ENCODE measurements at regions not wholly inside any gene's neighbourhood (a gene's known extent, or its start where the extent isn't known, plus 50 kb on each side); places are given as distances from the start of the nearest gene placed in this dataset.

- no peak for TF ChIP-seq CTCF (conservative IDR thresholded peaks at IDR 0.05)
- Mint-ChIP-seq H3K9me3 (no peaks in the 10 kb centered on the region), H3K27ac (no peak overlapping the region), H3K4me1 (peaks cover 0 to 7% of the 10 kb centered on the region in 2 experiments; a peak in 2 of 4 replicates), H3K27me3 (ENCODE audit: low read depth) (no peaks in the 10 kb centered on the region), H3K4me3 (no peak overlapping the region), H3K36me3 (ENCODE audit: insufficient read depth in 1 of 3, low read depth in 3 of 3) (no peaks in the 10 kb centered on the region)
- no peak overlapping the region for H2AFZ ChIP-seq (ENCODE audit: low read length)
- H2BK5ac ChIP-seq (ENCODE audit: insufficient read length, low read length), result no peak overlapping the region
- no peaks in the 10 kb centered on the region for H3K23me2 ChIP-seq (ENCODE audit: insufficient read length, low read depth, low read length, poor library complexity, severe bottlenecking)
- no peak overlapping the region for H4K91ac ChIP-seq (ENCODE audit: insufficient read length, low read depth, low read length)
- no peaks in the 10 kb centered on the region for H3K27me3 ChIP-seq (ENCODE audit: insufficient read depth, low read length)
- no peak overlapping the region for H2BK15ac ChIP-seq (ENCODE audit: low read depth, low read length)
- H3K4me1 ChIP-seq (ENCODE audit: insufficient read depth, low read length), result peaks cover 3% of the 10 kb centered on the region; the same call in 1 of the 2 replicates
- H3K79me1 ChIP-seq (ENCODE audit: insufficient read depth, low read depth, low read length, poor library complexity, severe bottlenecking), result no peaks in the 10 kb centered on the region
- no peak overlapping the region for H4K8ac ChIP-seq (replicated peaks; ENCODE audit: insufficient read length, low read depth, low read length)
- no peak overlapping the region for H3K14ac ChIP-seq (ENCODE audit: insufficient read depth, low read length)
- no peak overlapping the region for H4K5ac ChIP-seq (ENCODE audit: insufficient read length, low read depth, low read length)
- H2BK12ac ChIP-seq (ENCODE audit: insufficient read length, low read depth, low read length), result no peak overlapping the region
- H3T11ph ChIP-seq (ENCODE audit: low read length), result no peak overlapping the region
- H3K56ac ChIP-seq (ENCODE audit: insufficient read length, low read depth, low read length), result no peak overlapping the region
- no peak overlapping the region for H3K4me2 ChIP-seq (ENCODE audit: insufficient read depth, insufficient read length, low read length)
- no peak overlapping the region for H3K23ac ChIP-seq (ENCODE audit: insufficient read length, low read depth, low read length)
- H3K4ac ChIP-seq (ENCODE audit: low read depth, low read length), result no peak overlapping the region
- DNase-seq, result no peak
- H3K79me2 ChIP-seq (ENCODE audit: insufficient read depth, low read length), result no peaks in the 10 kb centered on the region
- no peak overlapping the region for H2BK20ac ChIP-seq (ENCODE audit: low read depth, low read length, poor library complexity, severe bottlenecking)
- H3K9me3 ChIP-seq (ENCODE audit: control insufficient read depth, low read depth, low read length), result no peaks in the 10 kb centered on the region
- H3K18ac ChIP-seq (ENCODE audit: insufficient read length, low read depth, low read length), result no peak overlapping the region
- no peak overlapping the region for H3K9ac ChIP-seq (ENCODE audit: extremely low read depth, insufficient read length, low read length)
- H4K20me1 ChIP-seq (ENCODE audit: control insufficient read depth, insufficient read depth, insufficient read length), result no peaks in the 10 kb centered on the region
- H3K27ac ChIP-seq (ENCODE audit: insufficient read length, low read depth, low read length), result no peak overlapping the region
- H2BK120ac ChIP-seq (ENCODE audit: low read depth, low read length, poor library complexity, severe bottlenecking), result no peak overlapping the region
- no CpG with 5 or more reads among the region's 3 CpGs for WGBS (ENCODE audit: extremely low coverage, insufficient read length, low lambda C conversion rate)
- H2AK5ac ChIP-seq (ENCODE audit: insufficient read length, low read length), result no peak overlapping the region
These were observed 556.5 kb downstream of the INHBA start for GRCh38 chr7:41146429-41146828.

Measured in H9 (cell line).